Panc1 (cell line): ENCODE measurements at regions not wholly inside any gene's neighbourhood (a gene's known extent, or its start where the extent isn't known, plus 50 kb on each side); places are given as distances from the start of the nearest gene placed in this dataset.
"Not testable (repeated sequence)": the region's sequence is repeated elsewhere in the genome, so short reads cannot be mapped to it uniquely, and the experiment has no call there.

Experiments
- ATAC-seq: fragments of 200-7000 bp; cut with Tn5 transposase; 2 replicates; pipeline ENCODE4 v1.9.1; 2020; ENCODE audit warnings: mild to moderate bottlenecking, moderate library complexity
- BruUV-seq: library from RNA; stranded (reverse); fragments of 400-500 nt; replicated peaks from 2 replicates; lab custom pipeline; 2021; lab: Mats Ljungman, UMichigan
- CTCF ChIA-PET: fragments of 300-600 bp; sonication (Branson Sonifier 250); formaldehyde crosslinking; loops from one replicate; lab custom pipeline; 2022; ENCODE audit warnings: antibody characterized with exemption; lab: Charles Lee
- POLR2A ChIA-PET: fragments of 300-600 bp; sonication (Branson Sonifier 250); formaldehyde crosslinking; loops from one replicate; lab custom pipeline; 2022; ENCODE audit warnings: antibody characterized with exemption; lab: Charles Lee
- DNase-seq: peaks from one replicate; pipeline ENCODE4 v3.0.0-alpha.2; 2010; ENCODE audit warnings: low read depth, low spot score
- H3K27ac ChIP-seq: 2 replicates; pipeline ENCODE4 v1.5.1; 2011; ENCODE audit warnings: mild to moderate bottlenecking, low read length, inconsistent platforms
- H3K27me3 ChIP-seq: fragments of 200-500 bp; sonication (Bioruptor generic); 2 replicates; pipeline ENCODE4 v1.6.0; 2014; ENCODE audit warnings: low read length, inconsistent platforms; ENCODE audit not compliant: control insufficient read depth, insufficient read depth
- H3K36me3 ChIP-seq: fragments of 200-500 bp; sonication (Bioruptor generic); 2 replicates; pipeline ENCODE4 v1.5.1; 2014; ENCODE audit warnings: inconsistent platforms, mild to moderate bottlenecking, low read length, moderate library complexity; ENCODE audit not compliant: control insufficient read depth, insufficient read depth
- H3K4me1 ChIP-seq: 2 replicates; pipeline ENCODE4 v1.5.1; 2011; ENCODE audit warnings: inconsistent platforms, mild to moderate bottlenecking, low read length, moderate library complexity; ENCODE audit not compliant: control insufficient read depth, insufficient read depth
- H3K4me3 ChIP-seq, 2 experiments: 2 replicates each; pipeline ENCODE4 v1.5.1; 2011 to 2012; ENCODE audit warnings: low read depth in 2 of 2, low read length in 2 of 2, mild to moderate bottlenecking in 2 of 2, inconsistent platforms in 1 of 2, moderate library complexity in 1 of 2
- H3K9me3 ChIP-seq: fragments of 200-500 bp; sonication (Bioruptor generic); 2 replicates; pipeline ENCODE4 v1.5.1; 2014; ENCODE audit warnings: low read depth, mild to moderate bottlenecking, inconsistent platforms, low read length, moderate library complexity; ENCODE audit not compliant: control insufficient read depth, insufficient read depth
- CTCF ChIP-seq: fragments of 450-650 bp; IDR thresholded peaks from 2 replicates; pipeline ENCODE4 v1.5.1; 2017; ENCODE audit warnings: mild to moderate bottlenecking
- POLR2AphosphoS5 ChIP-seq: IDR thresholded peaks from 2 replicates; pipeline ENCODE4 v1.6.1; 2012; ENCODE audit warnings: mild to moderate bottlenecking, low read depth, low read length, moderate library complexity
- REST ChIP-seq, 2 experiments: IDR thresholded peaks; 2 replicates each; pipeline ENCODE4 v1.6.1; 2011 to 2012; ENCODE audit warnings: low read depth in 2 of 2, control low read depth in 1 of 2, low read length in 1 of 2, mild to moderate bottlenecking in 1 of 2, moderate library complexity in 1 of 2; ENCODE audit not compliant: insufficient read depth in 1 of 2
- SIN3A ChIP-seq: IDR thresholded peaks from 2 replicates; pipeline ENCODE4 v1.6.1; 2012; ENCODE audit warnings: low read depth, mild to moderate bottlenecking, low read length, moderate library complexity, borderline replicate concordance; ENCODE audit not compliant: insufficient read depth
- TCF7L2 ChIP-seq: IDR thresholded peaks from 2 replicates; pipeline ENCODE4 v1.6.1; 2011; ENCODE audit warnings: mild to moderate bottlenecking, low read depth, low read length, inconsistent platforms
- in situ Hi-C: cut with HindIII; loops from 2 replicates; pipeline ENCODE4 v1.10.0; 2016; ENCODE audit warnings: low sequenced_read_pairs, low pct_unique_long_range_greater_than_20kb
- intact Hi-C: fragments of 100-400 bp; cut with micrococcal nuclease; formaldehyde crosslinking; loops from one replicate; pipeline ENCODE4 v1.10.0; 2022; ENCODE audit not compliant: unreplicated experiment

GRCh38 chr2:39919511-39920306, 140.7 kb upstream of the THUMPD2 start:
- H3K27me3 ChIP-seq = no peaks in the 10 kb centered on the region
- BruUV-seq = no TSS peak
- no peak overlapping the region for H3K27ac ChIP-seq
- in situ Hi-C loops = no loop called here
- TF ChIP-seq SIN3A (no peak), REST (IDR thresholded peaks at IDR 0.05; ENCODE audit: insufficient read depth in 1 of 2, low read depth in 2 of 2, low read length in 1 of 2) (no peak), CTCF (no peak), POLR2AphosphoS5 (no peak), TCF7L2 (no peak)
- H3K9me3 ChIP-seq = no peaks in the 10 kb centered on the region
- no peak overlapping the region for H3K4me3 ChIP-seq
- no peak for DNase-seq
- CTCF ChIA-PET = no interaction called here
- H3K36me3 ChIP-seq = no peaks in the 10 kb centered on the region
- POLR2A ChIA-PET = no interaction called here
- no peaks in the 10 kb centered on the region for H3K4me1 ChIP-seq
- intact Hi-C loops = no loop called here
- no peak for ATAC-seq

- H3K36me3 ChIP-seq = no peaks in the 10 kb centered on the region
- intact Hi-C loops = no loop called here
- TF ChIP-seq SIN3A (no peak), POLR2AphosphoS5 (no peak), TCF7L2 (no peak), CTCF (no peak), REST (IDR thresholded peaks at IDR 0.05; ENCODE audit: insufficient read depth in 1 of 2, low read depth in 2 of 2, low read length in 1 of 2) (no peak)
- DNase-seq (no peak), ATAC-seq (no peak)
- no peak overlapping the region for H3K4me3 ChIP-seq
- in situ Hi-C loops = no loop called here
- H3K27ac ChIP-seq = no peak overlapping the region
- no peaks in the 10 kb centered on the region for H3K27me3 ChIP-seq
- POLR2A ChIA-PET = no interaction called here
- BruUV-seq = no TSS peak
- H3K4me1 ChIP-seq = no peaks in the 10 kb centered on the region
- CTCF ChIA-PET = no interaction called here
- H3K9me3 ChIP-seq = no peaks in the 10 kb centered on the region
Observed at GRCh38 chr2:39918886-39919285, 139.8 kb upstream of the THUMPD2 start.

DNA sequence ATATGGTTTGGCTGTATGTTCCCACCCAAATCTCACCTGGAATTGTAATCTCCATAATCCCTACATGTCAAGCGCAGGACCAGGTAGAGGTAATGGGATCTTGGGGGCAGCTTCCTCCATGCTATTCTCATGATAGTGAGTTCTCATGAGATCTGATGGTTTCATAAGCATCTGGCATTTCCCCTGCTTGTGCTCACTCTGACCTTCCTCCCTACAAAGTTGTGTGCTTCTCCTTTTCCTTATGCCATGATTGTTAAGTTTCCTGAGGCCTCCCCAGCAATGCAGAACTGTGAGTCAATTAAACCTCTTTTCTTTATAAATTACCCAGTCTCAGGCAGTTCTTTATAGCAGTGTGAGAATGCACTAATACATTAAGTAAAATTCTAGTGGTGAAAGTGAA, 138.3 kb upstream of the THUMPD2 start:
- in situ Hi-C loops, H3K27ac ChIP-seq, H3K27me3 ChIP-seq, POLR2A ChIA-PET, DNase-seq, H3K4me3 ChIP-seq, H3K4me1 ChIP-seq, H3K9me3 ChIP-seq, H3K36me3 ChIP-seq, BruUV-seq, ATAC-seq, intact Hi-C loops, CTCF ChIA-PET: not testable (repeated sequence)
